ENCODE measurements at regions not wholly inside any gene's neighbourhood (a gene's known extent, or its start where the extent isn't known, plus 50 kb on each side); places are given as distances from the start of the nearest gene placed in this dataset.

GRCh38 chr12:74144396-74144795, 393.2 kb upstream of the ATXN7L3B start:
- intact Hi-C loops (cut with DNase I; ENCODE audit: low total_unique reads) = no loop called here
- DNase-seq = no peak
- Histone ChIP-seq H3K27me3 (replicated peaks in 1 of 7) (no peaks in the 10 kb centered on the region), H3K36me3 (no peaks in the 10 kb centered on the region), H3K4me3 (no peak overlapping the region), H3K9me3 (no peaks in the 10 kb centered on the region), H3K27ac (no peak overlapping the region), H3K4me1 (no peaks in the 10 kb centered on the region)
- 86 to 95% (median 88%) methylated on average over 4 of the region's 4 CpGs for WGBS, 5 donors
- no peak for TF ChIP-seq POLR2AphosphoS5 (IDR thresholded peaks at IDR 0.05)
- no peak for TF ChIP-seq POLR2A (IDR thresholded peaks at IDR 0.05)
- TF ChIP-seq CTCF (IDR thresholded peaks at IDR 0.05 in 8 of 11, conservative IDR thresholded peaks at IDR 0.05 in 3 of 11) = no peak

- TF ChIP-seq POLR2AphosphoS5 (IDR thresholded peaks at IDR 0.05) = no peak
- TF ChIP-seq CTCF (IDR thresholded peaks at IDR 0.05 in 8 of 11, conservative IDR thresholded peaks at IDR 0.05 in 3 of 11) = no peak
- TF ChIP-seq POLR2A (IDR thresholded peaks at IDR 0.05) = no peak
- WGBS, 5 donors = 8 to 35% (median 16%) methylated on average over 1 of the region's 1 CpG
- intact Hi-C loops (cut with DNase I; ENCODE audit: low total_unique reads) = no loop called here
- Histone ChIP-seq H3K27me3 (replicated peaks in 1 of 7) (no peaks in the 10 kb centered on the region), H3K4me3 (no peak overlapping the region), H3K27ac (no peak overlapping the region), H3K36me3 (no peaks in the 10 kb centered on the region), H3K9me3 (no peaks in the 10 kb centered on the region), H3K4me1 (no peaks in the 10 kb centered on the region)
- no peak for DNase-seq
Measured at GRCh38 chr12:74145328-74145727, 392.3 kb upstream of the ATXN7L3B start.

- H3K4me1 ChIP-seq = no peaks in the 10 kb centered on the region
- no peak overlapping the region for H3K27ac ChIP-seq
- DNase-seq = no peak
- WGBS, 5 donors = 54 to 74% (median 58%) methylated on average over 2 of the region's 2 CpGs
- H3K36me3 ChIP-seq = no peaks in the 10 kb centered on the region
- H3K9me3 ChIP-seq = no peaks in the 10 kb centered on the region
- no peaks in the 10 kb centered on the region for H3K27me3 ChIP-seq (replicated peaks in 1 of 7)
- TF ChIP-seq CTCF (IDR thresholded peaks at IDR 0.05 in 8 of 11, conservative IDR thresholded peaks at IDR 0.05 in 3 of 11) = no peak
- no peak for TF ChIP-seq POLR2AphosphoS5 (IDR thresholded peaks at IDR 0.05)
- no peak for TF ChIP-seq POLR2A (IDR thresholded peaks at IDR 0.05)
- H3K4me3 ChIP-seq = no peak overlapping the region
- intact Hi-C loops (cut with DNase I; ENCODE audit: low total_unique reads) = no loop called here
Measured at GRCh38 chr12:74148849-74149248, 388.8 kb upstream of the ATXN7L3B start.

GRCh38 chr12:74152370-74152769, 385.3 kb upstream of the ATXN7L3B start:
- H3K4me1 ChIP-seq = no peaks in the 10 kb centered on the region
- intact Hi-C loops (cut with DNase I; ENCODE audit: low total_unique reads) = no loop called here
- 39 to 83% (median 61%) methylated on average over 2 of the region's 2 CpGs for WGBS, 5 donors

More at GRCh38 chr12:74152370-74152769, 385.3 kb upstream of the ATXN7L3B start:
- Histone ChIP-seq H3K27me3 (replicated peaks in 1 of 7) (no peaks in the 10 kb centered on the region), H3K36me3 (no peaks in the 10 kb centered on the region), H3K9me3 (no peaks in the 10 kb centered on the region), H3K27ac (no peak overlapping the region), H3K4me3 (no peak overlapping the region)
- TF ChIP-seq CTCF (IDR thresholded peaks at IDR 0.05 in 8 of 11, conservative IDR thresholded peaks at IDR 0.05 in 3 of 11) (no peak), POLR2A (IDR thresholded peaks at IDR 0.05) (no peak), POLR2AphosphoS5 (IDR thresholded peaks at IDR 0.05) (no peak)
- DNase-seq = no peak

Data from spleen (tissue), 11 donors.